Naive thymus-derived CD4-positive, alpha-beta T cell (primary cell): ENCODE measurements at regions not wholly inside any gene's neighbourhood (a gene's known extent, or its start where the extent isn't known, plus 50 kb on each side); places are given as distances from the start of the nearest gene placed in this dataset.
"Not testable (repeated sequence)": the region's sequence is repeated elsewhere in the genome, so short reads cannot be mapped to it uniquely, and the experiment has no call there.

Source experiments
- ATAC-seq: fragments of 150-1000 bp; cut with Tn5 transposase; 2 replicates; pipeline ENCODE4 v1.10.0; 2021; ENCODE audit warnings: mild to moderate bottlenecking, moderate library complexity
- CTCF ChIA-PET: fragments of 350-600 bp; sonication (Branson Sonifier 250); formaldehyde crosslinking; loops from one replicate; lab custom pipeline; 2021; ENCODE audit warnings: antibody characterized with exemption; lab: Charles Lee
- POLR2A ChIA-PET: fragments of 350-600 bp; sonication (Branson Sonifier 250); formaldehyde crosslinking; loops from one replicate; lab custom pipeline; 2021; ENCODE audit warnings: antibody characterized with exemption, inconsistent platforms; lab: Charles Lee
- DNase-seq, 9 donors: peaks; one replicate each; pipeline versions ENCODE4 v3.0.0 to v3.0.0-alpha.2; 2020 to 2022; ENCODE audit warnings: mixed read lengths in 1 of 9
- H3K27ac ChIP-seq: one replicate; pipeline ENCODE4 v1.7.0; 2013; ENCODE audit warnings: mild to moderate bottlenecking, low read depth, low read length, moderate library complexity
- H3K27me3 ChIP-seq, 2 donors: one replicate each; pipeline ENCODE4 v1.7.0; 2013; ENCODE audit warnings: low read length in 2 of 2, mild to moderate bottlenecking in 2 of 2, moderate library complexity in 2 of 2; ENCODE audit not compliant: control insufficient read depth in 2 of 2, insufficient read depth in 2 of 2
- H3K36me3 ChIP-seq, 3 experiments: 1 replicate in 2 of 3; 2 replicates in 1 of 3; pipeline ENCODE4 v1.7.0; 2013; ENCODE audit warnings: low read length in 3 of 3, mild to moderate bottlenecking in 3 of 3, moderate library complexity in 1 of 3; ENCODE audit not compliant: insufficient read depth in 3 of 3, control insufficient read depth in 2 of 3
- H3K4me1 ChIP-seq, 2 donors: one replicate each; pipeline ENCODE4 v1.7.0; 2013; ENCODE audit warnings: low read length in 2 of 2, mild to moderate bottlenecking in 2 of 2, moderate library complexity in 1 of 2; ENCODE audit not compliant: control insufficient read depth in 2 of 2, insufficient read depth in 2 of 2
- H3K4me3 ChIP-seq: 2 replicates; pipeline ENCODE4 v1.7.0; 2013; ENCODE audit warnings: mild to moderate bottlenecking, low read length
- H3K9me3 ChIP-seq, 3 experiments: 1 replicate in 2 of 3; 2 replicates in 1 of 3; pipeline ENCODE4 v1.7.0; 2013; ENCODE audit warnings: low read length in 3 of 3; ENCODE audit not compliant: control insufficient read depth in 2 of 3
- H3K27ac Mint-ChIP-seq, 9 donors: one replicate each; pipeline ENCODE4 v1.8.0; 2020 to 2022; ENCODE audit warnings: mixed read lengths in 9 of 9, mild to moderate bottlenecking in 8 of 9, moderate library complexity in 5 of 9, inconsistent platforms in 2 of 9
- H3K27me3 Mint-ChIP-seq, 5 donors: one replicate each; pipeline ENCODE4 v1.8.0; 2021 to 2022; ENCODE audit warnings: mixed read lengths in 5 of 5, mild to moderate bottlenecking in 1 of 5
- H3K36me3 Mint-ChIP-seq, 5 donors: one replicate each; pipeline ENCODE4 v1.8.0; 2020 to 2022; ENCODE audit warnings: mixed read lengths in 5 of 5, mild to moderate bottlenecking in 3 of 5, inconsistent platforms in 1 of 5
- H3K4me1 Mint-ChIP-seq, 7 donors: one replicate each; pipeline ENCODE4 v1.8.0; 2020 to 2022; ENCODE audit warnings: mixed read lengths in 7 of 7, mild to moderate bottlenecking in 3 of 7, inconsistent platforms in 1 of 7
- H3K4me3 Mint-ChIP-seq, 10 donors: one replicate each; pipeline ENCODE4 v1.8.0; 2020 to 2022; ENCODE audit warnings: mild to moderate bottlenecking in 10 of 10, mixed read lengths in 10 of 10, moderate library complexity in 6 of 10, inconsistent platforms in 2 of 10
- H3K9me3 Mint-ChIP-seq, 11 donors: one replicate each; pipeline ENCODE4 v1.8.0; 2020 to 2022; ENCODE audit warnings: mixed read lengths in 11 of 11, mild to moderate bottlenecking in 4 of 11, inconsistent platforms in 1 of 11, moderate library complexity in 1 of 11
- intact Hi-C, 2 donors: fragments of 100-400 bp; cut with micrococcal nuclease; formaldehyde crosslinking; loops; one replicate each; pipeline ENCODE4 v1.15.1; 2023

- Mint-ChIP-seq H3K4me1 (no peaks in the 10 kb centered on the region), H3K4me3 (no peak overlapping the region), H3K36me3 (no peaks in the 10 kb centered on the region), H3K27me3 (no peaks in the 10 kb centered on the region), H3K9me3 (peaks cover 0 to 15% (median 9%) of the 10 kb centered on the region in 11 donors), H3K27ac (no peak overlapping the region)
- intact Hi-C loops: no loop called here
- POLR2A ChIA-PET: no interaction called here
- Histone ChIP-seq H3K36me3 (no peaks in the 10 kb centered on the region), H3K4me1 (no peaks in the 10 kb centered on the region), H3K27ac (no peak overlapping the region), H3K4me3 (no peak overlapping the region), H3K9me3 (no peaks in the 10 kb centered on the region), H3K27me3 (no peaks in the 10 kb centered on the region)
- ATAC-seq: no peak
- CTCF ChIA-PET: no interaction called here
- DNase-seq: no peak
These were observed 577.1 kb upstream of the PRR20A start for GRCh38 chr13:56563663-56564062.

GRCh38 chr13:56586976-56587375, 553.7 kb upstream of the PRR20A start:
- Mint-ChIP-seq H3K27ac (no peak overlapping the region), H3K9me3 (peaks cover 4 to 34% (median 14%) of the 10 kb centered on the region in 11 donors), H3K27me3 (no peaks in the 10 kb centered on the region), H3K4me3 (no peak overlapping the region), H3K36me3 (no peaks in the 10 kb centered on the region), H3K4me1 (no peaks in the 10 kb centered on the region)
- no peaks in the 10 kb centered on the region for H3K27me3 ChIP-seq
- intact Hi-C loops: no loop called here
- no peak overlapping the region for H3K4me3 ChIP-seq
- ChIA-PET POLR2A (no interaction called here), CTCF (no interaction called here)
- H3K36me3 ChIP-seq: no peaks in the 10 kb centered on the region
- H3K27ac ChIP-seq: no peak overlapping the region
- DNase-seq: no peak
- no peak for ATAC-seq
- no peaks in the 10 kb centered on the region for H3K9me3 ChIP-seq
- H3K4me1 ChIP-seq: no peaks in the 10 kb centered on the region

- Histone ChIP-seq H3K4me3 (no peak overlapping the region), H3K9me3 (peaks cover 0 to 3% (median 0%) of the 10 kb centered on the region in 3 experiments), H3K36me3 (no peaks in the 10 kb centered on the region), H3K27ac (no peak overlapping the region), H3K4me1 (no peaks in the 10 kb centered on the region), H3K27me3 (no peaks in the 10 kb centered on the region)
- H3K4me1 Mint-ChIP-seq: no peaks in the 10 kb centered on the region
- H3K36me3 Mint-ChIP-seq: no peaks in the 10 kb centered on the region
- CTCF ChIA-PET: no interaction called here
- peaks cover 0 to 19% (median 5%) of the 10 kb centered on the region in 11 donors for H3K9me3 Mint-ChIP-seq
- DNase-seq: no peak
- H3K27ac Mint-ChIP-seq: no peak overlapping the region
- POLR2A ChIA-PET: no interaction called here
- no peak overlapping the region for H3K4me3 Mint-ChIP-seq
- no peak for ATAC-seq
- H3K27me3 Mint-ChIP-seq: no peaks in the 10 kb centered on the region
- intact Hi-C loops: no loop called here
These were observed 525.1 kb upstream of the PRR20A start for GRCh38 chr13:56615572-56615971.

GRCh38 chr13:56622840-56623239, 517.9 kb upstream of the PRR20A start:
- Histone ChIP-seq H3K4me3 (no peak overlapping the region), H3K36me3 (no peaks in the 10 kb centered on the region), H3K27me3 (no peaks in the 10 kb centered on the region), H3K9me3 (peaks cover 0 to 11% (median 0%) of the 10 kb centered on the region in 3 experiments), H3K27ac (no peak overlapping the region), H3K4me1 (no peaks in the 10 kb centered on the region)
- H3K4me1 Mint-ChIP-seq: no peaks in the 10 kb centered on the region
- H3K9me3 Mint-ChIP-seq: peaks cover 0 to 39% (median 16%) of the 10 kb centered on the region in 11 donors
- no peaks in the 10 kb centered on the region for H3K27me3 Mint-ChIP-seq
- no peaks in the 10 kb centered on the region for H3K36me3 Mint-ChIP-seq
- ChIA-PET CTCF (no interaction called here), POLR2A (no interaction called here)
- DNase-seq: no peak
- no peak overlapping the region for H3K27ac Mint-ChIP-seq
- intact Hi-C loops: no loop called here
- no peak for ATAC-seq
- H3K4me3 Mint-ChIP-seq: no peak overlapping the region

GRCh38 chr13:56628886-56629285, 511.8 kb upstream of the PRR20A start:
- H3K9me3 ChIP-seq, intact Hi-C loops, H3K4me1 Mint-ChIP-seq, CTCF ChIA-PET, H3K4me1 ChIP-seq, DNase-seq, H3K4me3 Mint-ChIP-seq, H3K27ac ChIP-seq, H3K36me3 ChIP-seq, POLR2A ChIA-PET, ATAC-seq, H3K27me3 ChIP-seq, H3K36me3 Mint-ChIP-seq, H3K27me3 Mint-ChIP-seq, H3K27ac Mint-ChIP-seq, H3K4me3 ChIP-seq: not testable (repeated sequence)
- H3K9me3 Mint-ChIP-seq: peaks cover 7 to 61% (median 32%) of the 10 kb centered on the region in 11 donors

GRCh38 chr13:56631060-56631459, 509.7 kb upstream of the PRR20A start:
- H3K36me3 Mint-ChIP-seq, H3K36me3 ChIP-seq, CTCF ChIA-PET, POLR2A ChIA-PET, H3K4me1 Mint-ChIP-seq, H3K27ac Mint-ChIP-seq, H3K27me3 ChIP-seq, H3K9me3 ChIP-seq, ATAC-seq, H3K4me1 ChIP-seq, H3K4me3 ChIP-seq, DNase-seq, intact Hi-C loops, H3K27me3 Mint-ChIP-seq, H3K27ac ChIP-seq, H3K4me3 Mint-ChIP-seq: not testable (repeated sequence)
- peaks cover 3 to 64% (median 30%) of the 10 kb centered on the region in 11 donors for H3K9me3 Mint-ChIP-seq

GRCh38 chr13:56653043-56653442, 487.7 kb upstream of the PRR20A start:
- Mint-ChIP-seq H3K27ac (no peak overlapping the region), H3K36me3 (no peaks in the 10 kb centered on the region), H3K4me3 (no peak overlapping the region), H3K9me3 (peaks cover 1 to 27% (median 10%) of the 10 kb centered on the region in 11 donors), H3K27me3 (no peaks in the 10 kb centered on the region), H3K4me1 (no peaks in the 10 kb centered on the region)
- Histone ChIP-seq H3K4me3 (no peak overlapping the region), H3K36me3 (no peaks in the 10 kb centered on the region), H3K4me1 (no peaks in the 10 kb centered on the region), H3K9me3 (no peaks in the 10 kb centered on the region), H3K27me3 (no peaks in the 10 kb centered on the region), H3K27ac (no peak overlapping the region)
- CTCF ChIA-PET: no interaction called here
- DNase-seq (no peak), ATAC-seq (no peak)
- POLR2A ChIA-PET: no interaction called here
- intact Hi-C loops: no loop called here
